ENCODE measurements at regions not wholly inside any gene's neighbourhood (a gene's known extent, or its start where the extent isn't known, plus 50 kb on each side); places are given as distances from the start of the nearest gene placed in this dataset.

DNA sequence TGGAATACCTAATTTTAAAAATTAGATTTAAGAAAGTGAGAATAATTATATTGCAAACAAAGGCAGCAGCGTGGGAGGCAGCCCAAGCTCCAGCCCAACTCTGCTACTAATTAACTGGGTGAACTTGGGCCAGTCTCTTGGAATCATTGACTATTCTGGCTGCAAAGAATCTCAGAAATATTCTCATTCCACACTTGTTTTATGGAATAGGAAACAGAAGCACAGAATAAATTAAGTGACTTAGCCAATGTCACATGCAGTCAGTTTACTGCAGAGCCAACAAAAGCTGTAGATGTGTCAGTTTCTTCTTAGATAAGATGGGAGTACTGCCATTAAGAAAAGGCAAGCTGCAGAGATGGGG is 132.6 kb upstream of the FAM9B start (continued):
- TF ChIP-seq PATZ1 (tag by site-specific recombination; IDR thresholded peaks at IDR 0.05): no peak

- CTCF ChIA-PET: no interaction called here
- POLR2A ChIA-PET: no interaction called here
- H3K4me1 ChIP-seq (ENCODE audit: control insufficient read depth, insufficient read depth, low read length): no peaks in the 10 kb centered on the region
- H3K9me3 ChIP-seq (ENCODE audit: control insufficient read depth, insufficient read depth, low read depth, low read length): no peaks in the 10 kb centered on the region
- no peak overlapping the region for H3K4me3 ChIP-seq (ENCODE audit: low read depth, low read length)
- no peak overlapping the region for H3K27ac ChIP-seq (ENCODE audit: extremely low read depth, low read depth, low read length)
- no peak for TF ChIP-seq KLF16 (tag by site-specific recombination; IDR thresholded peaks at IDR 0.05)
- no peak for TF ChIP-seq ZNF112 (tag by site-specific recombination; IDR thresholded peaks at IDR 0.05)
- TF ChIP-seq OSR2 (tag by site-specific recombination; IDR thresholded peaks at IDR 0.05): no peak
- no peak for TF ChIP-seq YY1 (tag by site-specific recombination; IDR thresholded peaks at IDR 0.05)
- no peak for TF ChIP-seq ZNF510 (tag by site-specific recombination; IDR thresholded peaks at IDR 0.05; ENCODE audit: insufficient replicate concordance)
- no peak for TF ChIP-seq ZNF175 (tag by site-specific recombination; IDR thresholded peaks at IDR 0.05)
- TF ChIP-seq ZNF514 (tag by site-specific recombination; IDR thresholded peaks at IDR 0.05): no peak
- TF ChIP-seq, protein P1, sequence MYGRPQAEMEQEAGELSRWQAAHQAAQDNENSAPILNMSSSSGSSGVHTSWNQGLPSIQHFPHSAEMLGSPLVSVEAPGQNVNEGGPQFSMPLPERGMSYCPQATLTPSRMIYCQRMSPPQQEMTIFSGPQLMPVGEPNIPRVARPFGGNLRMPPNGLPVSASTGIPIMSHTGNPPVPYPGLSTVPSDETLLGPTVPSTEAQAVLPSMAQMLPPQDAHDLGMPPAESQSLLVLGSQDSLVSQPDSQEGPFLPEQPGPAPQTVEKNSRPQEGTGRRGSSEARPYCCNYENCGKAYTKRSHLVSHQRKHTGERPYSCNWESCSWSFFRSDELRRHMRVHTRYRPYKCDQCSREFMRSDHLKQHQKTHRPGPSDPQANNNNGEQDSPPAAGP (tag by site-specific recombination; IDR thresholded peaks at IDR 0.05): no peak
- TF ChIP-seq ZNF449 (tag by site-specific recombination; IDR thresholded peaks at IDR 0.05): no peak
- TF ChIP-seq ZNF670 (tag by site-specific recombination; IDR thresholded peaks at IDR 0.05; ENCODE audit: low read depth): no peak
- TF ChIP-seq, protein P2, sequence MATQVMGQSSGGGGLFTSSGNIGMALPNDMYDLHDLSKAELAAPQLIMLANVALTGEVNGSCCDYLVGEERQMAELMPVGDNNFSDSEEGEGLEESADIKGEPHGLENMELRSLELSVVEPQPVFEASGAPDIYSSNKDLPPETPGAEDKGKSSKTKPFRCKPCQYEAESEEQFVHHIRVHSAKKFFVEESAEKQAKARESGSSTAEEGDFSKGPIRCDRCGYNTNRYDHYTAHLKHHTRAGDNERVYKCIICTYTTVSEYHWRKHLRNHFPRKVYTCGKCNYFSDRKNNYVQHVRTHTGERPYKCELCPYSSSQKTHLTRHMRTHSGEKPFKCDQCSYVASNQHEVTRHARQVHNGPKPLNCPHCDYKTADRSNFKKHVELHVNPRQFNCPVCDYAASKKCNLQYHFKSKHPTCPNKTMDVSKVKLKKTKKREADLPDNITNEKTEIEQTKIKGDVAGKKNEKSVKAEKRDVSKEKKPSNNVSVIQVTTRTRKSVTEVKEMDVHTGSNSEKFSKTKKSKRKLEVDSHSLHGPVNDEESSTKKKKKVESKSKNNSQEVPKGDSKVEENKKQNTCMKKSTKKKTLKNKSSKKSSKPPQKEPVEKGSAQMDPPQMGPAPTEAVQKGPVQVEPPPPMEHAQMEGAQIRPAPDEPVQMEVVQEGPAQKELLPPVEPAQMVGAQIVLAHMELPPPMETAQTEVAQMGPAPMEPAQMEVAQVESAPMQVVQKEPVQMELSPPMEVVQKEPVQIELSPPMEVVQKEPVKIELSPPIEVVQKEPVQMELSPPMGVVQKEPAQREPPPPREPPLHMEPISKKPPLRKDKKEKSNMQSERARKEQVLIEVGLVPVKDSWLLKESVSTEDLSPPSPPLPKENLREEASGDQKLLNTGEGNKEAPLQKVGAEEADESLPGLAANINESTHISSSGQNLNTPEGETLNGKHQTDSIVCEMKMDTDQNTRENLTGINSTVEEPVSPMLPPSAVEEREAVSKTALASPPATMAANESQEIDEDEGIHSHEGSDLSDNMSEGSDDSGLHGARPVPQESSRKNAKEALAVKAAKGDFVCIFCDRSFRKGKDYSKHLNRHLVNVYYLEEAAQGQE (tag by site-specific recombination; IDR thresholded peaks at IDR 0.05): no peak
- TF ChIP-seq ZNF645 (tag by site-specific recombination; IDR thresholded peaks at IDR 0.05): no peak
- no peak for TF ChIP-seq KLF10 (tag by site-specific recombination; IDR thresholded peaks at IDR 0.05)
- no peak for TF ChIP-seq ZNF426 (tag by site-specific recombination; IDR thresholded peaks at IDR 0.05)
- no peak for TF ChIP-seq ZFP41 (tag by site-specific recombination; IDR thresholded peaks at IDR 0.05; ENCODE audit: borderline replicate concordance)
- no peak for TF ChIP-seq ZNF433 (tag by site-specific recombination; IDR thresholded peaks at IDR 0.05; ENCODE audit: low read depth)
- no peak for TF ChIP-seq ZSCAN30 (tag by site-specific recombination; IDR thresholded peaks at IDR 0.05)
- TF ChIP-seq ZNF692 (tag by site-specific recombination; IDR thresholded peaks at IDR 0.05): no peak
- TF ChIP-seq BCL6B (tag by site-specific recombination; IDR thresholded peaks at IDR 0.05): no peak
- TF ChIP-seq ZXDB (tag by site-specific recombination; IDR thresholded peaks at IDR 0.05): no peak
- no peaks in the 10 kb centered on the region for H3K36me3 ChIP-seq (ENCODE audit: control insufficient read depth in 2 of 2, insufficient read depth in 1 of 2, low read length in 2 of 2)
These were observed 138.0 kb upstream of the FAM9B start for GRCh38 chrX:9171841-9172463.
